H1 (cell line): ENCODE measurements at regions not wholly inside any gene's neighbourhood (a gene's known extent, or its start where the extent isn't known, plus 50 kb on each side); places are given as distances from the start of the nearest gene placed in this dataset.

Experiments used
- CHD7 ChIP-seq: fragments of 300-600 bp; sonication (generic); IDR thresholded peaks from 2 replicates; pipeline ENCODE4 v1.7.1; 2012; ENCODE audit warnings: low read length, moderate library complexity, mild to moderate bottlenecking, inconsistent platforms; ENCODE audit not compliant: insufficient replicate concordance
- EP300 ChIP-seq, 2 experiments: IDR thresholded peaks; 1 replicate in 1 of 2; 2 replicates in 1 of 2; pipeline ENCODE4 v1.6.1; 2011 to 2012; ENCODE audit warnings: low read depth in 2 of 2, low read length in 2 of 2, mild to moderate bottlenecking in 2 of 2, borderline replicate concordance in 1 of 2, inconsistent platforms in 1 of 2, moderate library complexity in 1 of 2
- EZH2 ChIP-seq: fragments of 200-600 bp; sonication (generic); IDR thresholded peaks from 2 replicates; pipeline ENCODE4 v1.7.1; 2012; ENCODE audit warnings: low read depth, mild to moderate bottlenecking, moderate library complexity, low read length, inconsistent platforms; ENCODE audit not compliant: severe bottlenecking
- GABPA ChIP-seq: IDR thresholded peaks from 2 replicates; pipeline ENCODE4 v1.6.1; 2011; ENCODE audit warnings: mild to moderate bottlenecking, low read length, moderate library complexity, borderline replicate concordance; ENCODE audit not compliant: insufficient read depth
- KDM4A ChIP-seq: IDR thresholded peaks from one replicate; pipeline ENCODE4 v1.7.1; 2012; ENCODE audit warnings: low read depth, mild to moderate bottlenecking, moderate library complexity, low read length, inconsistent platforms; ENCODE audit not compliant: severe bottlenecking
- NRF1 ChIP-seq: IDR thresholded peaks from 2 replicates; pipeline ENCODE4 v1.6.1; 2011; ENCODE audit warnings: mild to moderate bottlenecking, low read depth, low read length, improper control_type of control experiment
- RAD21 ChIP-seq, 2 experiments: IDR thresholded peaks in 1 of 2; conservative IDR thresholded peaks in 1 of 2; 2 replicates each; pipeline ENCODE4 v1.6.1; 2011; ENCODE audit warnings: low read depth in 2 of 2, low read length in 2 of 2, improper control_type of control experiment in 1 of 2, inconsistent platforms in 1 of 2, mild to moderate bottlenecking in 1 of 2, moderate library complexity in 1 of 2
- SIN3A ChIP-seq, 2 experiments: IDR thresholded peaks in 1 of 2; conservative IDR thresholded peaks in 1 of 2; 2 replicates each; pipeline ENCODE4 v1.6.1; 2011 to 2012; ENCODE audit warnings: low read length in 2 of 2, improper control_type of control experiment in 1 of 2, low read depth in 1 of 2, mild to moderate bottlenecking in 1 of 2
- TAF1 ChIP-seq: IDR thresholded peaks from 2 replicates; pipeline ENCODE4 v1.6.1; 2011; ENCODE audit warnings: mild to moderate bottlenecking, low read depth, low read length

DNA sequence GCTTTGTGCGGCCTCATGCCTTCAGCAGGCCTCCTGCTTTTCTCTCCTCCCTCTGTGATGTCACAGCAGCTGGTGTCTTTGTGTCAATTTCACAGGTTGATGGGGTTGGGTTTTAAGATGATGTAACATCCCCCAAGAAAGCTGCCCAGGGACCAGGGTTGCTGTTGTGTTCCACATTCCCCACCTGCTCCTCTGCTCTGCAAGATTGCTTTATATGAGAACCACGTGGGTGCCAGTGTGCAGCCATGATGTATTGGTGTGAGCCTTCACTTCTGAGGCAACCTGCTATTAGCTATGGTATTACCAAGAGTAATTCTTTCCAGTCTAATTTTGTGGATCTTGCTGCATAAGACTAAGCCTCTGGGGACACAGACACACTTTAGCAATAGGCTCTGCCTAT, 213.0 kb upstream of the ADAMTS16 start (continued):
- TF ChIP-seq CHD7: no peak
- TF ChIP-seq TAF1: no peak
- TF ChIP-seq EZH2: no peak
- TF ChIP-seq GABPA: no peak
- no peak for TF ChIP-seq NRF1
- TF ChIP-seq EP300 (IDR thresholded peaks at IDR 0.05; ENCODE audit: borderline replicate concordance in 1 of 2, low read depth in 2 of 2, low read length in 2 of 2): no peak
- no peak for TF ChIP-seq RAD21 (IDR thresholded peaks at IDR 0.05 in 1 of 2, conservative IDR thresholded peaks at IDR 0.05 in 1 of 2; ENCODE audit: low read depth in 2 of 2, low read length in 2 of 2)
- no peak for TF ChIP-seq SIN3A (conservative IDR thresholded peaks at IDR 0.05 in 1 of 2, IDR thresholded peaks at IDR 0.05 in 1 of 2; ENCODE audit: low read depth in 1 of 2, low read length in 2 of 2)
- no peak for TF ChIP-seq KDM4A
